B cell (primary cell): ENCODE measurements at regions not wholly inside any gene's neighbourhood (a gene's known extent, or its start where the extent isn't known, plus 50 kb on each side); places are given as distances from the start of the nearest gene placed in this dataset.

Source experiments
- ATAC-seq: fragments of 200-7000 bp; cut with Tn5 transposase; one replicate; pipeline ENCODE4 v1.10.0; 2021; ENCODE audit warnings: low read depth, mild to moderate bottlenecking, moderate number of reproducible peaks, moderate library complexity
- CTCF ChIA-PET: fragments of 350-600 bp; sonication (Branson Sonifier 250); formaldehyde crosslinking; loops from one replicate; lab custom pipeline; 2021; ENCODE audit warnings: antibody characterized with exemption, inconsistent platforms; lab: Charles Lee
- POLR2A ChIA-PET: fragments of 350-600 bp; sonication (Branson Sonifier 250); formaldehyde crosslinking; loops from one replicate; lab custom pipeline; 2021; ENCODE audit warnings: antibody characterized with exemption; lab: Charles Lee
- DNase-seq: peaks from one replicate; pipeline ENCODE4 v3.0.0; 2013
- H2AFZ ChIP-seq: 2 replicates; pipeline ENCODE4 v1.6.1; 2012; ENCODE audit warnings: mild to moderate bottlenecking, low read depth, low read length; ENCODE audit not compliant: insufficient read depth, poor library complexity, severe bottlenecking
- H3K27ac ChIP-seq, 2 donors: 1 replicate in 1 of 2; 2 replicates in 1 of 2; pipeline ENCODE4 v1.5.1; 2012 to 2013; ENCODE audit warnings: low read length in 2 of 2, mild to moderate bottlenecking in 2 of 2, moderate library complexity in 1 of 2
- H3K27me3 ChIP-seq, 4 experiments: fragments of 200-600 bp in 1 of 4; sonication (generic) in 1 of 4; replicated peaks in 1 of 4; 1 replicate in 2 of 4; 2 replicates in 2 of 4; pipeline versions ENCODE4 v1.6.1 to v1.7.0; 2013 to 2016; ENCODE audit warnings: low read length in 3 of 4, mild to moderate bottlenecking in 2 of 4, mixed read lengths in 1 of 4, moderate library complexity in 1 of 4; ENCODE audit not compliant: insufficient read depth in 4 of 4, control insufficient read depth in 3 of 4; ENCODE audit errors: control extremely low read depth in 1 of 4
- H3K36me3 ChIP-seq, 2 experiments: replicated peaks in 1 of 2; 1 replicate in 1 of 2; 2 replicates in 1 of 2; pipeline versions ENCODE4 v1.6.1 to v1.7.1; 2013; ENCODE audit warnings: low read length in 1 of 2; ENCODE audit not compliant: insufficient read depth in 2 of 2, control insufficient read depth in 1 of 2; ENCODE audit errors: control extremely low read depth in 1 of 2, extremely low read depth in 1 of 2
- H3K4me1 ChIP-seq, 2 donors: fragments of 200-600 bp in 1 of 2; sonication (generic) in 1 of 2; 1 replicate in 1 of 2; 2 replicates in 1 of 2; pipeline versions ENCODE4 v1.5.1 to v1.6.1; 2013 to 2017; ENCODE audit warnings: low read length in 2 of 2; ENCODE audit not compliant: control insufficient read depth in 2 of 2, insufficient read depth in 2 of 2
- H3K4me2 ChIP-seq: replicated peaks from 2 replicates; pipeline ENCODE3; 2012; ENCODE audit warnings: mild to moderate bottlenecking, low read depth, low read length; ENCODE audit not compliant: poor library complexity, severe bottlenecking
- H3K4me3 ChIP-seq, 5 experiments: fragments of 200-600 bp in 1 of 5; sonication (generic) in 1 of 5; 1 replicate in 3 of 5; 2 replicates in 2 of 5; pipeline versions ENCODE4 v1.5.1 to v1.7.0; 2011 to 2016; ENCODE audit warnings: low read length in 4 of 5, mild to moderate bottlenecking in 4 of 5, low read depth in 2 of 5, control low read depth in 1 of 5, moderate library complexity in 1 of 5; ENCODE audit not compliant: insufficient read depth in 1 of 5; ENCODE audit errors: control extremely low read depth in 1 of 5, extremely low read depth in 1 of 5
- H3K79me2 ChIP-seq: fragments of 200-600 bp; sonication (generic); one replicate; pipeline ENCODE4 v1.6.0; 2016; ENCODE audit warnings: low read length; ENCODE audit not compliant: control insufficient read depth, insufficient read depth
- H3K9ac ChIP-seq: fragments of 200-600 bp; sonication (generic); 2 replicates; pipeline ENCODE4 v1.6.1; 2017; ENCODE audit warnings: mild to moderate bottlenecking, low read length, moderate library complexity
- H3K9me3 ChIP-seq, 3 donors: one replicate each; pipeline versions ENCODE4 v1.6.1 to v1.7.1; 2013; ENCODE audit warnings: low read length in 2 of 3; ENCODE audit not compliant: control insufficient read depth in 2 of 3, insufficient read depth in 1 of 3; ENCODE audit errors: control extremely low read depth in 1 of 3
- H4K20me1 ChIP-seq: 2 replicates; pipeline ENCODE4 v1.6.0; 2012; ENCODE audit warnings: mild to moderate bottlenecking, low read length; ENCODE audit not compliant: insufficient read depth, control insufficient read depth, poor library complexity, severe bottlenecking
- H3K27ac Mint-ChIP-seq: one replicate; pipeline ENCODE4 v1.8.0; 2021; ENCODE audit warnings: mixed read lengths
- H3K27me3 Mint-ChIP-seq: one replicate; pipeline ENCODE4 v1.8.0; 2021; ENCODE audit warnings: mixed read lengths
- H3K4me1 Mint-ChIP-seq: one replicate; pipeline ENCODE4 v1.8.0; 2021; ENCODE audit warnings: mixed read lengths
- H3K4me3 Mint-ChIP-seq: one replicate; pipeline ENCODE4 v1.8.0; 2021; ENCODE audit warnings: mixed read lengths
- H3K9me3 Mint-ChIP-seq: one replicate; pipeline ENCODE4 v1.8.0; 2022; ENCODE audit warnings: mixed read lengths; ENCODE audit not compliant: insufficient read depth
- CTCF ChIP-seq: fragments of 200-600 bp; IDR thresholded peaks from one replicate; pipeline ENCODE4 v1.8.0; 2022; ENCODE audit warnings: antibody characterized with exemption, mild to moderate bottlenecking
- EZH2 ChIP-seq: IDR thresholded peaks from 2 replicates; pipeline ENCODE4 v1.6.1; 2012; ENCODE audit warnings: borderline replicate concordance, low read depth, mild to moderate bottlenecking, moderate library complexity, low read length; ENCODE audit not compliant: insufficient read depth, poor library complexity, severe bottlenecking
- WGBS: methylation state at CpG from one replicate; pipeline ENCODE4 v1.1.5; 2013; ENCODE audit warnings: missing lambda C conversion rate; ENCODE audit not compliant: insufficient coverage; 5-methylcytosine and 5-hydroxymethylcytosine counted together
- intact Hi-C: fragments of 100-400 bp; cut with micrococcal nuclease; formaldehyde crosslinking; loops from one replicate; pipeline ENCODE4 v1.10.0; 2022

- Histone ChIP-seq H3K9ac (no peak overlapping the region), H3K4me2 (no peak overlapping the region), H3K9me3 (peaks cover 0 to 20% (median 0%) of the 10 kb centered on the region in 3 donors), H3K36me3 (no peaks in the 10 kb centered on the region), H3K27ac (no peak overlapping the region), H4K20me1 (no peaks in the 10 kb centered on the region), H3K4me1 (no peaks in the 10 kb centered on the region), H3K4me3 (no peak overlapping the region), H3K79me2 (no peaks in the 10 kb centered on the region), H2AFZ (no peak overlapping the region), H3K27me3 (no peaks in the 10 kb centered on the region)
- no peak for TF ChIP-seq CTCF
- no peak for TF ChIP-seq EZH2
- 80% methylated on average over 8 of the region's 8 CpGs for WGBS
- POLR2A ChIA-PET = no interaction called here
- H3K4me3 Mint-ChIP-seq = no peak overlapping the region
- intact Hi-C loops = no loop called here
- H3K9me3 Mint-ChIP-seq = peaks cover 2% of the 10 kb centered on the region
- CTCF ChIA-PET = no interaction called here
- no peak overlapping the region for H3K27ac Mint-ChIP-seq
- no peak for ATAC-seq
- H3K27me3 Mint-ChIP-seq = no peaks in the 10 kb centered on the region
- H3K4me1 Mint-ChIP-seq = no peaks in the 10 kb centered on the region
- DNase-seq = no peak
These were observed 315.7 kb upstream of the RRP15 start for GRCh38 chr1:217969428-217969827.

GRCh38 chr1:217977943-217978342, 307.1 kb upstream of the RRP15 start:
- ChIA-PET CTCF (no interaction called here), POLR2A (no interaction called here)
- no peaks in the 10 kb centered on the region for H3K4me1 Mint-ChIP-seq

More at GRCh38 chr1:217977943-217978342, 307.1 kb upstream of the RRP15 start:
- no peak overlapping the region for H3K27ac ChIP-seq
- H3K27me3 ChIP-seq = no peaks in the 10 kb centered on the region
- H3K36me3 ChIP-seq = no peaks in the 10 kb centered on the region
- TF ChIP-seq CTCF = no peak
- TF ChIP-seq EZH2 = no peak
- Mint-ChIP-seq H3K4me3 (no peak overlapping the region), H3K9me3 (peaks cover 2% of the 10 kb centered on the region), H3K27me3 (no peaks in the 10 kb centered on the region), H3K27ac (no peak overlapping the region)
- intact Hi-C loops = no loop called here
- H2AFZ ChIP-seq = no peak overlapping the region
- DNase-seq (no peak), ATAC-seq (no peak)
- H3K79me2 ChIP-seq = no peaks in the 10 kb centered on the region
- no peaks in the 10 kb centered on the region for H3K9me3 ChIP-seq
- H3K4me1 ChIP-seq = no peaks in the 10 kb centered on the region
- H3K4me2 ChIP-seq = no peak overlapping the region
- no peak overlapping the region for H3K4me3 ChIP-seq
- no peak overlapping the region for H3K9ac ChIP-seq
- no peaks in the 10 kb centered on the region for H4K20me1 ChIP-seq
